ACC112 (cell line): ENCODE measurements at regions not wholly inside any gene's neighbourhood (a gene's known extent, or its start where the extent isn't known, plus 50 kb on each side); places are given as distances from the start of the nearest gene placed in this dataset.

ENCODE experiments used
- H2AFZ ChIP-seq: fragments of 200-600 bp; sonication (generic); one replicate; pipeline ENCODE4 v1.6.0; 2017; ENCODE audit warnings: antibody characterized with exemption, low read length; ENCODE audit not compliant: unreplicated experiment
- H3K27ac ChIP-seq: fragments of 200-600 bp; sonication (generic); 2 replicates; pipeline ENCODE4 v1.5.1; 2014; ENCODE audit warnings: low read depth, mild to moderate bottlenecking, antibody characterized with exemption, low read length, moderate library complexity
- H3K27me3 ChIP-seq: fragments of 200-600 bp; sonication (generic); 2 replicates; pipeline ENCODE4 v1.6.1; 2014; ENCODE audit warnings: mild to moderate bottlenecking, antibody characterized with exemption, low read length, moderate library complexity, mixed read lengths; ENCODE audit not compliant: insufficient read depth
- H3K36me3 ChIP-seq: fragments of 200-600 bp; sonication (generic); 2 replicates; pipeline ENCODE4 v1.6.1; 2016; ENCODE audit warnings: mild to moderate bottlenecking, antibody characterized with exemption, low read length, moderate library complexity, mixed read lengths; ENCODE audit not compliant: insufficient read depth
- H3K4me1 ChIP-seq: fragments of 200-600 bp; sonication (generic); one replicate; pipeline ENCODE4 v1.6.1; 2016; ENCODE audit warnings: low read length, mixed read lengths; ENCODE audit not compliant: insufficient read depth, unreplicated experiment, control insufficient read depth
- H3K4me3 ChIP-seq: fragments of 200-600 bp; sonication (generic); 2 replicates; pipeline ENCODE4 v1.5.1; 2014; ENCODE audit warnings: mild to moderate bottlenecking, low read depth, low read length
- H3K79me2 ChIP-seq: fragments of 200-600 bp; sonication (generic); one replicate; pipeline ENCODE4 v1.6.0; 2016; ENCODE audit warnings: low read length; ENCODE audit not compliant: control insufficient read depth, unreplicated experiment, insufficient read depth

- Histone ChIP-seq H3K79me2 (no peaks in the 10 kb centered on the region), H3K36me3 (no peaks in the 10 kb centered on the region), H3K27ac (no peak overlapping the region), H3K27me3 (peaks cover 42% of the 10 kb centered on the region), H3K4me1 (no peaks in the 10 kb centered on the region), H2AFZ (no peak overlapping the region), H3K4me3 (no peak overlapping the region)
These were observed 248.9 kb downstream of the ENGASE start for GRCh38 chr17:79323566-79323965.

GRCh38 chr17:79322211-79323123 lies 247.8 kb downstream of the ENGASE start:
- Histone ChIP-seq H2AFZ (no peak overlapping the region), H3K4me3 (no peak overlapping the region), H3K27me3 (peaks cover 51% of the 10 kb centered on the region), H3K36me3 (no peaks in the 10 kb centered on the region), H3K27ac (no peak overlapping the region), H3K79me2 (no peaks in the 10 kb centered on the region), H3K4me1 (no peaks in the 10 kb centered on the region)

DNA sequence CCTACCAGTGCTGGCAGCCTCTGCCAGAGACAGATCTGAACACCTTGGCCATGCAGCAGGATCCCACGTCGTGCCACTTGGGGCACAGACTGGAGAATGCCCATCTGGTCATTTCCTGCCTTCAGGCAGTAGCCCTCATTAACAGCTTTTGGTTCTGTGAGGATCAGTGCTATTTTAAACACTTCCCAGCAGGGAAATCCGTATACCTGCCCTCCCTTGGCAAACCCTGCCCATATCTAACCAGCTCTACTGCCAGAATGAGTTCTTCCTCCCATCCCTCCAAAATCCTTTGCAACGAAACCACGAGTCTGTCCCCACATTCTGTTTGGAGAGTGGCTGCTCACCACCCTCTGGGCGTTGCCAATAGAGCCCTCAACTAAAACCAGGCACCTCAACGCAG lies 245.7 kb downstream of the ENGASE start:
- Histone ChIP-seq H3K36me3 (no peaks in the 10 kb centered on the region), H3K79me2 (no peaks in the 10 kb centered on the region), H3K27ac (no peak overlapping the region), H3K4me3 (no peak overlapping the region), H3K27me3 (peaks cover 72% of the 10 kb centered on the region), H2AFZ (no peak overlapping the region), H3K4me1 (no peaks in the 10 kb centered on the region)

DNA sequence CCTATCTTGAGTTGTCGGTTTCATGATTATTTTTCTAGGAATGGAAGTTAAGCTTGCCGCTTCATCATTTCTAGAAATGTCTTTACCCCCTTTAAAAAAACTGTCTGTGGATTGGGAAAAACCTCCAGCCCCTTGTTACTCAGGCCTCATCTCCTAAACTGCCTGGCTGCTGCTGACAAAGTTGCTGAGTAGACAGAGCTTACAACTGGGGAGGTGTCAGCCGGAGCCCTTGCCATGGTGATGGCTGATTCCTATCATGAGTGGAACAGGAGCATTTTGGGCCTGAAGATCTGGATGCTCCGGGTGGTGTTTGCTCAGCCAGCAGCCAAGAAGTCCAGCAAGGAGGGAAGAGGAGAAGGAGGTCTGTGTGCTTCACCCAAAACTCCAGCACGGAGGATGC lies 243.3 kb downstream of the ENGASE start:
- Histone ChIP-seq H3K27ac (no peak overlapping the region), H3K4me3 (no peak overlapping the region), H3K36me3 (no peaks in the 10 kb centered on the region), H3K27me3 (peaks cover 80% of the 10 kb centered on the region), H2AFZ (no peak overlapping the region), H3K79me2 (no peaks in the 10 kb centered on the region), H3K4me1 (no peaks in the 10 kb centered on the region)

GRCh38 chr17:79316805-79317204 lies 242.2 kb downstream of the ENGASE start:
- no peaks in the 10 kb centered on the region for H3K4me1 ChIP-seq
- peaks cover 83% of the 10 kb centered on the region for H3K27me3 ChIP-seq

GRCh38 chr17:79315358-79316105 lies 240.9 kb downstream of the ENGASE start:
- Histone ChIP-seq H3K27ac (no peak overlapping the region), H3K79me2 (no peaks in the 10 kb centered on the region), H2AFZ (no peak overlapping the region), H3K36me3 (no peaks in the 10 kb centered on the region), H3K4me3 (no peak overlapping the region), H3K27me3 (peaks cover 81% of the 10 kb centered on the region), H3K4me1 (no peaks in the 10 kb centered on the region)

More at GRCh38 chr17:79316805-79317204, 242.2 kb downstream of the ENGASE start:
- no peaks in the 10 kb centered on the region for H3K79me2 ChIP-seq
- H3K36me3 ChIP-seq: no peaks in the 10 kb centered on the region
- H3K27ac ChIP-seq: no peak overlapping the region
- H2AFZ ChIP-seq: no peak overlapping the region
- H3K4me3 ChIP-seq: no peak overlapping the region

GRCh38 chr17:79314617-79315357 lies 240.2 kb downstream of the ENGASE start:
- peaks cover 81% of the 10 kb centered on the region for H3K27me3 ChIP-seq
- no peaks in the 10 kb centered on the region for H3K4me1 ChIP-seq
- H2AFZ ChIP-seq: no peak overlapping the region
- H3K36me3 ChIP-seq: no peaks in the 10 kb centered on the region
- no peak overlapping the region for H3K4me3 ChIP-seq
- H3K79me2 ChIP-seq: no peaks in the 10 kb centered on the region
- H3K27ac ChIP-seq: no peak overlapping the region

DNA sequence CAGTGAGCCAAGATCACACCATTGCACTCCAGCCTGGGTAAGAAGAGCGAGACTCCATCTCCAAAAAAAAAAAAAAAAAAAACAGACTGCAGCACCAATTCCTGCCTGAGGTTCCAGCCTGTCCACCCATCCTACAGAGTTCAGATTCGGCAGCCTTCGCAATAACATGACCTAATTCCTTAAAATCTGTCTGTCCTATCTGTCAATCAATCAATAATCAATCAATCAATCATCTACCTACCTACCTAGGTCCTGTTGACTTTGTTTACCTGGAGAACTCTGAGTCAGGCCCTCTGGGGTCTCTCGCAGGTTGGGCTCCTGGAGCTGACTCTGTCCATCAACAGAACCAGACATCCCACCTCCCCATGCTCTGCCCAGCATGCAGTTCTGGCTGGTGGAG lies 236.7 kb downstream of the ENGASE start:
- Histone ChIP-seq H3K36me3 (no peaks in the 10 kb centered on the region), H3K4me3 (no peak overlapping the region), H3K27me3 (peaks cover 72% of the 10 kb centered on the region), H3K4me1 (no peaks in the 10 kb centered on the region), H3K27ac (no peak overlapping the region), H2AFZ (no peak overlapping the region), H3K79me2 (no peaks in the 10 kb centered on the region)

DNA sequence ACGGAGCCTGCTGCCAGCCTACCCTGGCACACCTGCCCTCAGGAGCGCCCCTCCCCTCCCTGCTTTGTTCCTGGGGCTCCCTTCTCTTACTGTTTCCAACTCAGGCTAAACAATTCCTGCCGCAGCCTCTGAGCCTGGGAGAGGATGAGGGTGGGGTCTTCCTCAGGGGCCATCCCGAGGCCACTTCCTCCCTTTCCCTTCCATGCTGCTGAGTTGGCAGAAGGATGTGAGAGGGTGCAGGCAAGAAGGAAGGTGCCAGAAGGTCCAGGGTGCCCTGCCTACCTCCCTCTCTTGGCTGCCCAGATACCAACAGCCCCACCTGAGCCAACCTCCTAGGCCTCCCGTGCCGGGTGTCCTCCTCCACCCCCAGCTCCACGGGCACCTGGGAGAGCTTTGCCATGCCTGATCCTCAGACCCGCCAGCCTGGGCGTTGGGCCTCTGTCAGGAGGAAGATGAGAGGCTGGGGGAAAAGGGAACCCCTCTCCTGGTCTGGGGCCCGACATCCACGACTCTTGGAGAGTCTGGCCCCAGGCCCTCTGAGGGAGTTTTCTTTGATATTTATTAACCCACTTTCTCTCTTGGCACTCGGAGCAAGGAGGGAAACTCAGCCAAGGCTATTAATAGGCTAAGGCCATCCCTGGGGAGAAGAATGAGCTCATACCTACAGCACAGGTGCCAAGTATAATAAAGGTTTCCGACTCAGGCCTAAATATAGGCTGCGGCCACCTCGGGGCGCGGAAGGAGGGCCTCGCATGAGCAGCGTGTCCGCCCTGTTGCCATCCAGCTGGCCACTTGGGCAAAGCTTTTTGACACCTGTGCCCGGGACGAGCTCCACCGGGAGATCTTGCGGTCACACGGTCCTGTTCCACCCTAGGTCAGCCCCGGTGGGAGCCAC lies 232.0 kb downstream of the ENGASE start:
- no peaks in the 10 kb centered on the region for H3K4me1 ChIP-seq
- H3K36me3 ChIP-seq: no peaks in the 10 kb centered on the region
- H2AFZ ChIP-seq: no peak overlapping the region
- H3K4me3 ChIP-seq: no peak overlapping the region
- peaks cover 60% of the 10 kb centered on the region for H3K27me3 ChIP-seq
- H3K79me2 ChIP-seq: no peaks in the 10 kb centered on the region
- H3K27ac ChIP-seq: no peak overlapping the region
